A549 (cell line): ENCODE measurements at regions not wholly inside any gene's neighbourhood (a gene's known extent, or its start where the extent isn't known, plus 50 kb on each side); places are given as distances from the start of the nearest gene placed in this dataset.

Experiments
- BHLHE40 ChIP-seq: IDR thresholded peaks from 2 replicates; pipeline ENCODE4 v1.6.1; 2012; ENCODE audit warnings: low read depth, low read length, inconsistent platforms
- HDAC2 ChIP-seq: fragments of 200-600 bp; sonication (generic); IDR thresholded peaks from 2 replicates; pipeline ENCODE4 v1.6.1; 2016
- KDM1A ChIP-seq: fragments of 200-600 bp; sonication (generic); IDR thresholded peaks from 2 replicates; pipeline ENCODE4 v1.6.1; 2016; ENCODE audit warnings: low read depth, mild to moderate bottlenecking
- NFE2L2 ChIP-seq: fragments of 150-350 bp; conservative IDR thresholded peaks from 2 replicates; pipeline ENCODE4 v1.6.1; 2014; ENCODE audit warnings: low read length
- POLR2A ChIP-seq: IDR thresholded peaks from 2 replicates; pipeline ENCODE4 v1.6.1; 2012; ENCODE audit warnings: mild to moderate bottlenecking, low read length
- RARB ChIP-seq: fragments of 250-450 bp; sonication (Bioruptor Pico); IDR thresholded peaks from 2 replicates; pipeline ENCODE4 v1.8.0; 2021; ENCODE audit warnings: mild to moderate bottlenecking, moderate library complexity
- RFX5 ChIP-seq: fragments of 450-650 bp; IDR thresholded peaks from 2 replicates; pipeline ENCODE4 v1.7.1; 2014; ENCODE audit warnings: antibody characterized with exemption, mild to moderate bottlenecking, moderate library complexity
- RNF2 ChIP-seq: fragments of 200-600 bp; sonication (generic); IDR thresholded peaks from 2 replicates; pipeline ENCODE4 v1.6.1; 2016; ENCODE audit warnings: low read depth, mild to moderate bottlenecking, antibody characterized with exemption, moderate library complexity, borderline replicate concordance
- TFCP2L1 ChIP-seq: fragments of 250-450 bp; sonication (Bioruptor Pico); IDR thresholded peaks from 2 replicates; pipeline ENCODE4 v1.5.0; 2021; ENCODE audit warnings: mild to moderate bottlenecking
- ZFP36 ChIP-seq: fragments of 450-650 bp; IDR thresholded peaks from 2 replicates; pipeline ENCODE4 v1.6.1; 2014; ENCODE audit warnings: borderline replicate concordance; ENCODE audit not compliant: partially characterized antibody
- ZSCAN20 ChIP-seq: fragments of 250-450 bp; sonication (Bioruptor Pico); IDR thresholded peaks from 2 replicates; pipeline ENCODE4 v1.8.0; 2022; ENCODE audit warnings: mild to moderate bottlenecking, moderate library complexity
- TF ChIP-seq, protein P1 (sequence below): fragments of >200 bp; sonication (Bioruptor Twin); formaldehyde crosslinking; IDR thresholded peaks from 3 replicates; pipeline ENCODE4 v1.5.1; 2016
- TF ChIP-seq, protein P2 (sequence below): fragments of 450-650 bp; IDR thresholded peaks from 2 replicates; pipeline ENCODE4 v1.6.1; 2014; ENCODE audit warnings: antibody characterized with exemption

DNA sequence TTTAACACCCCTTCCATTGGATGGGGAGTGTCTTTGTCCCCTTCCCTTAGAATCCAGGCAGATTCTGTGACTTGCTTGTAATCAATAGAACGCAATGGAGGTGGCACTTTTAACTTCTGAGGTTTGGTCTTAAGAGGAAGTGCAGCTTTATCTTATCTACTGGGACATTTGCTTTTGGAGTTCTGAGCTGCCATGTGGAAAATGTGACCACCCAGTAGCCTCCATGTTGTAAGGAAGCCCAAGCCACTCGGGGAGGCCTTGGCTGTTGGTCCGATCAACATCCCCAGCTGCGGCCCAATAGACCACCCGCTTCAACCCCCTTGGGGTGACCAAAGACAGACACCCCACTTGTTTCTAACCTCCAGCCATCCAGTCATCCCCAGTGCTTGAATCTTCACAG, 86.3 kb upstream of the FAM171A1 start:
- TF ChIP-seq, protein P1, sequence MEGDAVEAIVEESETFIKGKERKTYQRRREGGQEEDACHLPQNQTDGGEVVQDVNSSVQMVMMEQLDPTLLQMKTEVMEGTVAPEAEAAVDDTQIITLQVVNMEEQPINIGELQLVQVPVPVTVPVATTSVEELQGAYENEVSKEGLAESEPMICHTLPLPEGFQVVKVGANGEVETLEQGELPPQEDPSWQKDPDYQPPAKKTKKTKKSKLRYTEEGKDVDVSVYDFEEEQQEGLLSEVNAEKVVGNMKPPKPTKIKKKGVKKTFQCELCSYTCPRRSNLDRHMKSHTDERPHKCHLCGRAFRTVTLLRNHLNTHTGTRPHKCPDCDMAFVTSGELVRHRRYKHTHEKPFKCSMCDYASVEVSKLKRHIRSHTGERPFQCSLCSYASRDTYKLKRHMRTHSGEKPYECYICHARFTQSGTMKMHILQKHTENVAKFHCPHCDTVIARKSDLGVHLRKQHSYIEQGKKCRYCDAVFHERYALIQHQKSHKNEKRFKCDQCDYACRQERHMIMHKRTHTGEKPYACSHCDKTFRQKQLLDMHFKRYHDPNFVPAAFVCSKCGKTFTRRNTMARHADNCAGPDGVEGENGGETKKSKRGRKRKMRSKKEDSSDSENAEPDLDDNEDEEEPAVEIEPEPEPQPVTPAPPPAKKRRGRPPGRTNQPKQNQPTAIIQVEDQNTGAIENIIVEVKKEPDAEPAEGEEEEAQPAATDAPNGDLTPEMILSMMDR = no peak
- no peak for TF ChIP-seq ZSCAN20
- no peak for TF ChIP-seq HDAC2
- TF ChIP-seq, protein P2, sequence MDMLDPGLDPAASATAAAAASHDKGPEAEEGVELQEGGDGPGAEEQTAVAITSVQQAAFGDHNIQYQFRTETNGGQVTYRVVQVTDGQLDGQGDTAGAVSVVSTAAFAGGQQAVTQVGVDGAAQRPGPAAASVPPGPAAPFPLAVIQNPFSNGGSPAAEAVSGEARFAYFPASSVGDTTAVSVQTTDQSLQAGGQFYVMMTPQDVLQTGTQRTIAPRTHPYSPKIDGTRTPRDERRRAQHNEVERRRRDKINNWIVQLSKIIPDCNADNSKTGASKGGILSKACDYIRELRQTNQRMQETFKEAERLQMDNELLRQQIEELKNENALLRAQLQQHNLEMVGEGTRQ = no peak
- no peak for TF ChIP-seq KDM1A
- no peak for TF ChIP-seq RNF2
- no peak for TF ChIP-seq POLR2A
- TF ChIP-seq NFE2L2 = no peak
- TF ChIP-seq TFCP2L1 (CRISPR knock-in tag) = no peak
- no peak for TF ChIP-seq RFX5
- TF ChIP-seq ZFP36 = no peak
- TF ChIP-seq RARB (CRISPR knock-in tag) = no peak
- TF ChIP-seq BHLHE40 = no peak
